ENCODE measurements at regions not wholly inside any gene's neighbourhood (a gene's known extent, or its start where the extent isn't known, plus 50 kb on each side); places are given as distances from the start of the nearest gene placed in this dataset.

DNA sequence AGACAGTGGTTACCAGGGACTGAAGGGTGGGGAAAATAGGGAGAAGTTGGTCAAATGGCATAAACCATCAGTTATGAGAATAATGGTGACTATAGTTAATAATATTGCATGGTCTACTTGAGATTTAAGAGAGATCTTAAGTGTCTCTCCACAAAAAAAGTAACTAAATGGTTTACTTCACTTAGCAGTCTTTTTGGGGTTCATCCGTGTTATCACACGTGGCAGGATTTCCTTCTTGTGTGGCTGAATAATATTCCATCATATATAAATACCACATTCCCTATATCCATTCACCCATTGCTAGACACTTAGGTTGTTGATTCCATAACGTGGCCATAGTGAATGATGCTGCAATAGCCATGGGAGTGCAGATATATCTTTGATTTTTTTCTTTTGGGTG lies 967.0 kb downstream of the UQCRFS1 start:
- H3K4me1 Mint-ChIP-seq = no peaks in the 10 kb centered on the region
- H3K4me3 Mint-ChIP-seq = no peak overlapping the region
- no peak for ATAC-seq (ENCODE audit: low read depth in 2 of 2)

DNA sequence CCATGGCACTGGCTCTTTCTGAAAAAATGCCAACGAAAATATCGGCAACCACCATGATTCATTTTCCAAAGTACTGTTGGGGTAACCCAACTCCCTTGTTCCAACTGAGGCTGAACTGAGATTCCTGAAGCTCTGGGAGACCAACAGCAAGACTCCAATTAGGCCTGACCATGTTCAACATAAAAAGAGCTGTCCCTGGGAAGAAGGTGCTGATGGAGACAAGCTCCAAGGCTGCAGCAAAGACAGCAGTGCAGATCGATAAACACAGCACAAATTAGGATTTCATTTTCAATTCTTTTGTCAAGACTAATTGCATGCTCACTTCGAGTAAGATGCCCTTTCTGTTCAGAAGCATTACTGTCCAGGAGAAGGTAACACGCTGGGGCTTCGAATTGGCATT lies 968.0 kb downstream of the UQCRFS1 start:
- Histone ChIP-seq H3K4me3 (ENCODE audit: low read depth, low read length) (no peak overlapping the region), H3K9me3 (ENCODE audit: control insufficient read depth in 2 of 2, low read length in 2 of 2) (no peaks in the 10 kb centered on the region), H3K27me3 (ENCODE audit: control insufficient read depth, insufficient read depth, low read length) (no peaks in the 10 kb centered on the region), H3K4me1 (ENCODE audit: control insufficient read depth, insufficient read depth, low read length, poor library complexity, severe bottlenecking) (no peaks in the 10 kb centered on the region), H3K36me3 (ENCODE audit: control insufficient read depth, insufficient read depth, low read length) (no peaks in the 10 kb centered on the region), H3K27ac (ENCODE audit: insufficient read depth, low read length, poor library complexity, severe bottlenecking) (no peak overlapping the region)
- H3K27ac Mint-ChIP-seq = no peak overlapping the region
- no peak for ATAC-seq (ENCODE audit: low read depth in 2 of 2)
- no peaks in the 10 kb centered on the region for H3K27me3 Mint-ChIP-seq
- no peak overlapping the region for H3K4me3 Mint-ChIP-seq
- H3K36me3 Mint-ChIP-seq = no peaks in the 10 kb centered on the region
- no peak for DNase-seq
- no peaks in the 10 kb centered on the region for H3K4me1 Mint-ChIP-seq
- H3K9me3 Mint-ChIP-seq = peaks cover 0 to 14% (median 4%) of the 10 kb centered on the region in 7 donors

More for the DNA sequence above, 967.0 kb downstream of the UQCRFS1 start:
- H3K9me3 ChIP-seq (ENCODE audit: control insufficient read depth in 2 of 2, low read length in 2 of 2) = no peaks in the 10 kb centered on the region
- H3K36me3 ChIP-seq (ENCODE audit: control insufficient read depth, insufficient read depth, low read length) = no peaks in the 10 kb centered on the region
- no peak for DNase-seq
- H3K4me3 ChIP-seq (ENCODE audit: low read depth, low read length) = no peak overlapping the region
- no peaks in the 10 kb centered on the region for H3K27me3 ChIP-seq (ENCODE audit: control insufficient read depth, insufficient read depth, low read length)
- H3K36me3 Mint-ChIP-seq = no peaks in the 10 kb centered on the region
- H3K27ac ChIP-seq (ENCODE audit: insufficient read depth, low read length, poor library complexity, severe bottlenecking) = no peak overlapping the region
- no peaks in the 10 kb centered on the region for H3K4me1 ChIP-seq (ENCODE audit: control insufficient read depth, insufficient read depth, low read length, poor library complexity, severe bottlenecking)
- no peak overlapping the region for H3K27ac Mint-ChIP-seq
- peaks cover 0 to 14% (median 5%) of the 10 kb centered on the region in 7 donors for H3K9me3 Mint-ChIP-seq
- H3K27me3 Mint-ChIP-seq = no peaks in the 10 kb centered on the region

DNA sequence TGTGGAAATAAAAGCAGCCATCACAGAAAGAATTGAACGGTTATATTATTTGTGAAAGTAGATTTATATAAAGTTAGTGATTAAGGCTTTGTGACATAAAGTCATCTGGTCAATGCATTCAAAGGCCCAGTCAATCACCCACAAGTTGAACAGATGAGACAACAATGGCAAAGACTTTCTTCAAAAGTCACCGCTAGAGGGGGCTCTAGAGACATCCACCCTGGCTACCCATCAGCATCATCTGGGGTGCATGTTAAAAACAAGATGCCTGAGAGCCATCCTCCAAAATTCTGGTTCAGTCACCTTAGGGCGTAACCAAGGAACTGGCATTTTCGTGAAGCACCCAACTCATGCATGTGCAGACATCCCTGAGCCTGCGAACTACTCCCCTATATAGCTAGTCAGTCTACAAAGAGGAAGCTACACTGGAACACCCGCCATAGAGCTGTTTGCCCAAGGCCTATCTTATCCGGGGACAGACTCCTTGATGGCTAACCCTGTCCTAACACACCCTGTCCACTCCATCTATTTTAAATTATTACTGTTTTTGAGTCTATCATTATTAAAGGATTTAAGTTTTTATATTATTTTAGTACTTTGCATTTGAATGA lies 970.5 kb downstream of the UQCRFS1 start:
- no peaks in the 10 kb centered on the region for H3K4me1 ChIP-seq (ENCODE audit: control insufficient read depth, insufficient read depth, low read length, poor library complexity, severe bottlenecking)
- Mint-ChIP-seq H3K4me3 (no peak overlapping the region), H3K36me3 (no peaks in the 10 kb centered on the region), H3K4me1 (no peaks in the 10 kb centered on the region), H3K27me3 (no peaks in the 10 kb centered on the region), H3K9me3 (peaks cover 0 to 13% (median 3%) of the 10 kb centered on the region in 7 donors), H3K27ac (no peak overlapping the region)
- peak in 1 of 3 donors; percentile 2 for DNase-seq
- H3K36me3 ChIP-seq (ENCODE audit: control insufficient read depth, insufficient read depth, low read length) = no peaks in the 10 kb centered on the region
- no peak overlapping the region for H3K4me3 ChIP-seq (ENCODE audit: low read depth, low read length)
- H3K27ac ChIP-seq (ENCODE audit: insufficient read depth, low read length, poor library complexity, severe bottlenecking) = no peak overlapping the region
- H3K9me3 ChIP-seq (ENCODE audit: control insufficient read depth in 2 of 2, low read length in 2 of 2) = no peaks in the 10 kb centered on the region
- H3K27me3 ChIP-seq (ENCODE audit: control insufficient read depth, insufficient read depth, low read length) = no peaks in the 10 kb centered on the region
- no peak for ATAC-seq (ENCODE audit: low read depth in 2 of 2)

DNA sequence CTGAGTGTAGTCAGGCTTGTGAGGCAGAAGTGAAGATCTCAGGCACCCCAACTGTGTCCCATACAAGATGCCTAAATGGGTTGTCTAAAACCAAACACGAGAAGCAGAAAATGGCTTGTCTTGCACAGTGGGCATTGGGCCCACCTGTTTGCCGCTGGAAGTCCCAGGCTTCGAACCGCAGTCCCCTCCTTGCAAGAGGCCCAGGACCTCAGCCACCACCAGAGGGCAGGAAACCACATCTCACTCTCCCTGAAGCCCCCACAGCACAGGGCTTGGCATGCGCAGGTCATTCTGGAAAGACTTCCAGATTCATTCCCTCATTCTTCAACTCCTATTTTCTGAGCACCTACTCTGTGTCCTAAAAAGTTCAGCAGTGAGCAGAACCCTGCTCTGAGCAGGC lies 973.7 kb downstream of the UQCRFS1 start:
- H3K4me3 Mint-ChIP-seq = no peak overlapping the region
- ATAC-seq (ENCODE audit: low read depth in 2 of 2) = no peak
- H3K4me3 ChIP-seq (ENCODE audit: low read depth, low read length) = no peak overlapping the region

DNA sequence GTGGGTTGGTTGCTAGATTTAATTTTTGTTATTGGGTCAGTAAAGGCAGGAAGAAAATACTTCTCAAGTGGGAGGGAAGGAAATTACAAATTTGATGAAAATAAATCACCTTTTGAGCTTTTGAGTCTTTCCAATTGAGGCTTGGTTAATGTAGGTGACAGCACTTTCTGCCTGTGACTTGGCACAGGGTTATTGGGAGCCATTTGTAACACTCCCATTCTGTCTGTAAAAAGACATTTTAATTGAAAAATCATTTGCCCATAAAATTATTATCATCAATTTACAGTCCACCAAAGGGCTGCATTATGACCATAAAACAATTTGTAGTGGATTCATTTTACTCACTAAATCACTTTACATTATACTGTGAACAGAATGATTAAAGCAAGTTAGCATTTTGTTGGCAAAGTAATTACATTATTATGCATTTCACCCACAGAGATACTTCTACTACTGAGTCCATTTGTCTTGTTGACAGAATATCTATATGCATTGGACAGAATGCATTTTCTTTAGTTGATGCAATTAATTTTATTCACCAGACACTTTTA lies 974.6 kb downstream of the UQCRFS1 start:
- Mint-ChIP-seq H3K9me3 (peaks cover 0 to 7% (median 3%) of the 10 kb centered on the region in 7 donors), H3K27ac (no peak overlapping the region), H3K36me3 (no peaks in the 10 kb centered on the region), H3K4me1 (no peaks in the 10 kb centered on the region), H3K27me3 (no peaks in the 10 kb centered on the region), H3K4me3 (no peak overlapping the region)
- no peaks in the 10 kb centered on the region for H3K27me3 ChIP-seq (ENCODE audit: control insufficient read depth, insufficient read depth, low read length)
- H3K4me1 ChIP-seq (ENCODE audit: control insufficient read depth, insufficient read depth, low read length, poor library complexity, severe bottlenecking) = no peaks in the 10 kb centered on the region
- H3K9me3 ChIP-seq (ENCODE audit: control insufficient read depth in 2 of 2, low read length in 2 of 2) = no peaks in the 10 kb centered on the region
- H3K4me3 ChIP-seq (ENCODE audit: low read depth, low read length) = no peak overlapping the region
- ATAC-seq (ENCODE audit: low read depth in 2 of 2) (no peak), DNase-seq (no peak)
- H3K36me3 ChIP-seq (ENCODE audit: control insufficient read depth, insufficient read depth, low read length) = no peaks in the 10 kb centered on the region
- H3K27ac ChIP-seq (ENCODE audit: insufficient read depth, low read length, poor library complexity, severe bottlenecking) = no peak overlapping the region

More for the DNA sequence above, 973.7 kb downstream of the UQCRFS1 start:
- H3K9me3 Mint-ChIP-seq = peaks cover 0 to 9% (median 2%) of the 10 kb centered on the region in 7 donors
- no peaks in the 10 kb centered on the region for H3K4me1 Mint-ChIP-seq
- Histone ChIP-seq H3K27ac (ENCODE audit: insufficient read depth, low read length, poor library complexity, severe bottlenecking) (no peak overlapping the region), H3K27me3 (ENCODE audit: control insufficient read depth, insufficient read depth, low read length) (no peaks in the 10 kb centered on the region), H3K36me3 (ENCODE audit: control insufficient read depth, insufficient read depth, low read length) (no peaks in the 10 kb centered on the region), H3K9me3 (ENCODE audit: control insufficient read depth in 2 of 2, low read length in 2 of 2) (no peaks in the 10 kb centered on the region), H3K4me1 (ENCODE audit: control insufficient read depth, insufficient read depth, low read length, poor library complexity, severe bottlenecking) (no peaks in the 10 kb centered on the region)
- no peaks in the 10 kb centered on the region for H3K27me3 Mint-ChIP-seq
- H3K36me3 Mint-ChIP-seq = no peaks in the 10 kb centered on the region
- no peak for DNase-seq
- no peak overlapping the region for H3K27ac Mint-ChIP-seq

DNA sequence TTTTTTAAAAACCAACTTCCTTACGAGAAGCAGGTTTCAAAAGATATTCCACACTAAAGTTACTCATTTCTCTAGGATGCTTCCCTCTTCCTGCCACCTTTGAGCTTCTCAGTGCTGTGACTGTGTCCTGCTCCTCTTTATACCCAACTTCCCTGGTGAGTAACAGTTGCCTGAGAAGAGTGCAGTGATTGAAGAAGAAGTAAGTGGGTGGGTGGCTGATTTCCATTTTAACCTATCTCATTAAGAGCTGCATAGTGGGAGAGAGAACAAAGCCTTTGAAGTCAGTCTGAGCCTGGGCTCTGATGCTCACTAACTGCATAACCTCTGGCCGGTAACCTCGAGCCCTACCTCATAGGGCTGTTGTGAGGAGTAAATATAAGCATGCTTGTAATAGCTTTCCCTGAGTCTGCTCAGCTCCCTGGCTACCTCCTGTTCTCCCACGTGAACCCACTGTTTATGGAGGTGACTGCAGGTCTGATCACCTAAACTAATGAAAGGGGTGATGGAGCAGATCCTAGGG lies 977.3 kb downstream of the UQCRFS1 start:
- H3K27me3 ChIP-seq (ENCODE audit: control insufficient read depth, insufficient read depth, low read length) = no peaks in the 10 kb centered on the region
- Mint-ChIP-seq H3K27me3 (no peaks in the 10 kb centered on the region), H3K9me3 (peaks cover 0 to 9% (median 3%) of the 10 kb centered on the region in 7 donors), H3K4me1 (no peaks in the 10 kb centered on the region), H3K36me3 (no peaks in the 10 kb centered on the region), H3K27ac (no peak overlapping the region), H3K4me3 (no peak overlapping the region)
- ATAC-seq (ENCODE audit: low read depth in 2 of 2) = no peak
- no peak overlapping the region for H3K27ac ChIP-seq (ENCODE audit: insufficient read depth, low read length, poor library complexity, severe bottlenecking)
- H3K9me3 ChIP-seq (ENCODE audit: control insufficient read depth in 2 of 2, low read length in 2 of 2) = no peaks in the 10 kb centered on the region
- no peaks in the 10 kb centered on the region for H3K4me1 ChIP-seq (ENCODE audit: control insufficient read depth, insufficient read depth, low read length, poor library complexity, severe bottlenecking)
- H3K4me3 ChIP-seq (ENCODE audit: low read depth, low read length) = no peak overlapping the region
- H3K36me3 ChIP-seq (ENCODE audit: control insufficient read depth, insufficient read depth, low read length) = no peaks in the 10 kb centered on the region
- DNase-seq = no peak

DNA sequence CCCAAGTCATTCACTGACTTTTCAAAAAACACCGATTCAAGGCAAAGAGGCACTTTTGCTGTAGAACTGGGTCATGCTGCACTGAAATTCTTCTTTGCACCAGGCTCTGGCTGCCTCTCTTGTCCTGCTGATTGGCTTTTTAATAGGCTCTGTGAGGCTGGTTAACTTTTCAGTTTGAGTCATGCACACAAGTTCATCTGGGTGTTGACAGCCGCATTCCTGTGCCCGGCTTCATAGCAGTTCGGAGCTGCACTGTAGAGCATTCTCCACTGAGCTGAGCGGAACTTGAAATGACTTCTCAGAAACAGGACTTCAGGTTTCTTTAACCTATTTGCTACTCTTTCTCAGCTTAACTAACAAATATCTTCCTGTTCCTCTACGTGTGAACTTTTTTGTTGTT lies 978.3 kb downstream of the UQCRFS1 start:
- ATAC-seq (ENCODE audit: low read depth in 2 of 2) = no peak
- H3K4me3 Mint-ChIP-seq = no peak overlapping the region
- H3K36me3 ChIP-seq (ENCODE audit: control insufficient read depth, insufficient read depth, low read length) = no peaks in the 10 kb centered on the region

DNA sequence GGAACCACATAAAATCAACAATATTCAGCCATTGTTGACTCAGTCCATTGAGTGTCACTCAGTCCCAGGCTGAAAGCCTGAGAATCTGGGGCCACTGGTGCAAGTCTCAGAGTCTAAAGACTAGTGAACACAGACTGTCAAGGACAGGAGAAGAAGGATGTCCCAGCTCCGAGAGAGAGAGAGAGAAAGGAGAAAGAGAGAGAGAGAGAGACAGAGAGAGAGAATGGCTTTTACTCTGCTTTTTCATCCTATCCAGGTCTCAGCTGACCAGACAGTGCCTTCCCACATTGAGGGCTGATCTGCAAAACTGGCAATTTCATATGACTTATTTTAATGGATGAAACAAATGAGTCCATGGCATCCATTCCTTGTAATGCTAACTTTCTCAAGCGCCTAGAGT lies 984.1 kb downstream of the UQCRFS1 start:
- no peak overlapping the region for H3K27ac ChIP-seq (ENCODE audit: insufficient read depth, low read length, poor library complexity, severe bottlenecking)
- H3K27me3 Mint-ChIP-seq = no peaks in the 10 kb centered on the region
- no peaks in the 10 kb centered on the region for H3K36me3 Mint-ChIP-seq
- DNase-seq (no peak), ATAC-seq (ENCODE audit: low read depth in 2 of 2) (no peak)
- H3K36me3 ChIP-seq (ENCODE audit: control insufficient read depth, insufficient read depth, low read length) = no peaks in the 10 kb centered on the region
- H3K4me3 ChIP-seq (ENCODE audit: low read depth, low read length) = no peak overlapping the region
- H3K27ac Mint-ChIP-seq = no peak overlapping the region
- H3K9me3 Mint-ChIP-seq = peaks cover 0 to 13% (median 6%) of the 10 kb centered on the region in 7 donors
- H3K4me3 Mint-ChIP-seq = no peak overlapping the region
- no peaks in the 10 kb centered on the region for H3K4me1 Mint-ChIP-seq
- H3K4me1 ChIP-seq (ENCODE audit: control insufficient read depth, insufficient read depth, low read length, poor library complexity, severe bottlenecking) = no peaks in the 10 kb centered on the region
- no peaks in the 10 kb centered on the region for H3K27me3 ChIP-seq (ENCODE audit: control insufficient read depth, insufficient read depth, low read length)
- no peaks in the 10 kb centered on the region for H3K9me3 ChIP-seq (ENCODE audit: control insufficient read depth in 2 of 2, low read length in 2 of 2)

More for the DNA sequence above, 978.3 kb downstream of the UQCRFS1 start:
- Mint-ChIP-seq H3K4me1 (no peaks in the 10 kb centered on the region), H3K9me3 (peaks cover 0 to 9% (median 4%) of the 10 kb centered on the region in 7 donors), H3K27ac (no peak overlapping the region), H3K27me3 (no peaks in the 10 kb centered on the region), H3K36me3 (no peaks in the 10 kb centered on the region)
- Histone ChIP-seq H3K27ac (ENCODE audit: insufficient read depth, low read length, poor library complexity, severe bottlenecking) (no peak overlapping the region), H3K27me3 (ENCODE audit: control insufficient read depth, insufficient read depth, low read length) (no peaks in the 10 kb centered on the region), H3K4me3 (ENCODE audit: low read depth, low read length) (no peak overlapping the region), H3K4me1 (ENCODE audit: control insufficient read depth, insufficient read depth, low read length, poor library complexity, severe bottlenecking) (no peaks in the 10 kb centered on the region), H3K9me3 (ENCODE audit: control insufficient read depth in 2 of 2, low read length in 2 of 2) (no peaks in the 10 kb centered on the region)
- DNase-seq = no peak

Measured in CD4-positive, CD25-positive, alpha-beta regulatory T cell (primary cell).